NCI-H1436 (cell line): ENCODE measurements at regions not wholly inside any gene's neighbourhood (a gene's known extent, or its start where the extent isn't known, plus 50 kb on each side); places are given as distances from the start of the nearest gene placed in this dataset.
"Not testable (repeated sequence)": the region's sequence is repeated elsewhere in the genome, so short reads cannot be mapped to it uniquely, and the experiment has no call there.

Experiments
- DNase-seq: peaks from one replicate; lab custom pipeline; 2025; lab: John Stamatoyannopoulos, UW

GRCh38 chr10:118467200-118467599 lies 125.1 kb upstream of the FAM204A start:
- no peak for DNase-seq

GRCh38 chr10:118465300-118465874 lies 123.3 kb upstream of the FAM204A start:
- DNase-seq = no peak

- DNase-seq = no peak
Measured at GRCh38 chr10:118463740-118464139, 121.6 kb upstream of the FAM204A start.

- no peak for DNase-seq
Measured at GRCh38 chr10:118462401-118462800, 120.3 kb upstream of the FAM204A start.

- peak; percentile 85 for DNase-seq
Measured at GRCh38 chr10:118459642-118460193, 117.6 kb upstream of the FAM204A start.

- DNase-seq = no peak
Measured at GRCh38 chr10:118458957-118459641, 117.0 kb upstream of the FAM204A start.

- no peak for DNase-seq
Measured at GRCh38 chr10:118457824-118458428, 115.8 kb upstream of the FAM204A start.

- no peak for DNase-seq
Measured at GRCh38 chr10:118455181-118455695, 113.1 kb upstream of the FAM204A start.

GRCh38 chr10:118454211-118454610 lies 112.1 kb upstream of the FAM204A start:
- DNase-seq = no peak

- no peak for DNase-seq
Measured at GRCh38 chr10:118452098-118452497, 110.0 kb upstream of the FAM204A start.

- DNase-seq = no peak
Measured at GRCh38 chr10:118449521-118449920, 107.4 kb upstream of the FAM204A start.

GRCh38 chr10:118448744-118449143 lies 106.6 kb upstream of the FAM204A start:
- no peak for DNase-seq

GRCh38 chr10:118447478-118448270 lies 105.5 kb upstream of the FAM204A start:
- DNase-seq = no peak

GRCh38 chr10:118445535-118445934 lies 103.4 kb upstream of the FAM204A start:
- no peak for DNase-seq

GRCh38 chr10:118444069-118444468 lies 101.9 kb upstream of the FAM204A start:
- DNase-seq = no peak

GRCh38 chr10:118442032-118442431 lies 99.9 kb upstream of the FAM204A start:
- no peak for DNase-seq

GRCh38 chr10:118439824-118440223 lies 97.7 kb upstream of the FAM204A start:
- no peak for DNase-seq

GRCh38 chr10:118436742-118437141 lies 94.6 kb upstream of the FAM204A start:
- DNase-seq = no peak

GRCh38 chr10:118430190-118430589 lies 88.1 kb upstream of the FAM204A start:
- DNase-seq = no peak

- peak; percentile 99 for DNase-seq
Measured at GRCh38 chr10:118423800-118424442, 81.8 kb upstream of the FAM204A start.

GRCh38 chr10:118422241-118422640 lies 80.1 kb upstream of the FAM204A start:
- no peak for DNase-seq

GRCh38 chr10:118420049-118420448 lies 77.9 kb upstream of the FAM204A start:
- DNase-seq = not testable (repeated sequence)
